GM23338 (cell line): ENCODE measurements at regions not wholly inside any gene's neighbourhood (a gene's known extent, or its start where the extent isn't known, plus 50 kb on each side); places are given as distances from the start of the nearest gene placed in this dataset.
A peak's percentile ranks its signal among the peaks of the same experiment; 100 is the strongest.

ENCODE experiments used
- ATAC-seq: fragments of 200-7000 bp; cut with Tn5 transposase; 3 replicates; pipeline ENCODE4 v1.9.1; 2020
- DNase-seq: peaks from one replicate; pipeline ENCODE4 v3.0.0-alpha.2; 2015; ENCODE audit warnings: low spot score
- H2AFZ ChIP-seq: fragments of 200-600 bp; sonication (generic); 2 replicates; pipeline ENCODE4 v1.8.0; 2016; ENCODE audit warnings: antibody characterized with exemption, mild to moderate bottlenecking, moderate library complexity
- H3F3A ChIP-seq: fragments of 200-600 bp; sonication (generic); replicated peaks from 2 replicates; pipeline ENCODE4 v1.8.0; 2017; ENCODE audit warnings: antibody characterized with exemption, mixed run types, low read depth
- H3K27ac ChIP-seq: fragments of 200-600 bp; sonication (generic); 2 replicates; pipeline ENCODE4 v1.6.1; 2016; ENCODE audit warnings: low read depth
- H3K27me3 ChIP-seq: fragments of 200-600 bp; sonication (generic); 2 replicates; pipeline ENCODE4 v1.8.0; 2016; ENCODE audit warnings: mild to moderate bottlenecking, mixed run types, moderate library complexity; ENCODE audit not compliant: insufficient read depth
- H3K36me3 ChIP-seq: fragments of 200-600 bp; sonication (generic); 2 replicates; pipeline ENCODE4 v1.8.0; 2016; ENCODE audit warnings: mild to moderate bottlenecking; ENCODE audit not compliant: insufficient read depth
- H3K4me1 ChIP-seq: fragments of 200-600 bp; sonication (generic); 2 replicates; pipeline ENCODE4 v1.8.0; 2016; ENCODE audit warnings: mild to moderate bottlenecking, moderate library complexity; ENCODE audit not compliant: insufficient read depth
- H3K4me2 ChIP-seq: fragments of 200-600 bp; sonication (generic); 2 replicates; pipeline ENCODE4 v1.7.1; 2017; ENCODE audit warnings: mixed run types
- H3K4me3 ChIP-seq: fragments of 200-600 bp; sonication (generic); 2 replicates; pipeline ENCODE4 v1.6.1; 2016; ENCODE audit warnings: mixed run types
- H3K79me2 ChIP-seq: fragments of 200-600 bp; sonication (generic); replicated peaks from 2 replicates; pipeline ENCODE4 v1.8.0; 2017; ENCODE audit warnings: mild to moderate bottlenecking; ENCODE audit not compliant: insufficient read depth
- H3K9me2 ChIP-seq: fragments of 200-600 bp; sonication (generic); 2 replicates; pipeline ENCODE4 v1.8.0; 2017; ENCODE audit not compliant: insufficient read depth
- H4K20me1 ChIP-seq: fragments of 200-600 bp; sonication (generic); replicated peaks from 2 replicates; pipeline ENCODE4 v1.8.0; 2017; ENCODE audit warnings: mild to moderate bottlenecking; ENCODE audit not compliant: insufficient read depth
- H3K27ac Mint-ChIP-seq: 2 replicates; pipeline ENCODE4 v1.8.0; 2020; ENCODE audit warnings: inconsistent platforms, mild to moderate bottlenecking, moderate library complexity, mixed read lengths
- H3K27me3 Mint-ChIP-seq: 3 replicates; pipeline ENCODE4 v1.8.0; 2022; ENCODE audit warnings: low read depth, mild to moderate bottlenecking, moderate library complexity, mixed read lengths, inconsistent platforms; ENCODE audit not compliant: insufficient read depth, poor library complexity
- H3K36me3 Mint-ChIP-seq: 3 replicates; pipeline ENCODE4 v1.8.0; 2021; ENCODE audit warnings: low read depth, mild to moderate bottlenecking, inconsistent platforms, moderate library complexity, mixed read lengths
- H3K4me1 Mint-ChIP-seq: 3 replicates; pipeline ENCODE4 v1.8.0; 2020; ENCODE audit warnings: mild to moderate bottlenecking, inconsistent platforms, mixed read lengths
- H3K4me3 Mint-ChIP-seq: 3 replicates; pipeline ENCODE4 v1.8.0; 2021; ENCODE audit warnings: moderate library complexity, mild to moderate bottlenecking, inconsistent platforms, mixed read lengths
- H3K9me3 Mint-ChIP-seq: 3 replicates; pipeline ENCODE4 v1.8.0; 2020; ENCODE audit warnings: moderate library complexity, mild to moderate bottlenecking, inconsistent platforms, mixed read lengths
- CREB1 ChIP-seq: fragments of 250-450 bp; sonication (Bioruptor Pico); IDR thresholded peaks from 2 replicates; pipeline ENCODE4 v1.5.0; 2020; ENCODE audit warnings: low read depth, mild to moderate bottlenecking, moderate library complexity
- CTCF ChIP-seq, 2 experiments: fragments of 200-600 bp in 1 of 2; sonication (generic) in 1 of 2; conservative IDR thresholded peaks; 2 replicates each; pipeline versions ENCODE4 v1.5.1 to v1.6.1; 2016 to 2017; ENCODE audit warnings: antibody characterized with exemption in 2 of 2, low read depth in 2 of 2, mild to moderate bottlenecking in 2 of 2, moderate library complexity in 1 of 2
- EZH2 ChIP-seq: fragments of 200-600 bp; sonication (generic); IDR thresholded peaks from one replicate; pipeline ENCODE4 v1.8.0; 2017; ENCODE audit warnings: antibody characterized with exemption, mild to moderate bottlenecking, low read depth; ENCODE audit not compliant: unreplicated experiment
- EZH2phosphoT487 ChIP-seq: fragments of 200-600 bp; sonication (generic); IDR thresholded peaks from one replicate; pipeline ENCODE4 v1.8.1; 2018; ENCODE audit warnings: antibody characterized with exemption; ENCODE audit not compliant: unreplicated experiment
- JUNB ChIP-seq: IDR thresholded peaks from one replicate; pipeline ENCODE4 v1.6.1; 2016; ENCODE audit warnings: antibody characterized with exemption; ENCODE audit not compliant: unreplicated experiment
- NANOG ChIP-seq: IDR thresholded peaks from 2 replicates; pipeline ENCODE4 v1.6.1; 2016; ENCODE audit warnings: antibody characterized with exemption, borderline replicate concordance
- POLR2AphosphoS5 ChIP-seq: IDR thresholded peaks from 2 replicates; pipeline ENCODE4 v1.6.1; 2016; ENCODE audit warnings: antibody characterized with exemption, low read depth
- REST ChIP-seq: IDR thresholded peaks from one replicate; pipeline ENCODE4 v1.6.1; 2018; ENCODE audit warnings: antibody characterized with exemption; ENCODE audit not compliant: unreplicated experiment
- STAT1 ChIP-seq: IDR thresholded peaks from one replicate; pipeline ENCODE4 v1.6.1; 2016; ENCODE audit warnings: antibody characterized with exemption; ENCODE audit not compliant: unreplicated experiment
- ZNF114 ChIP-seq: fragments of 250-450 bp; sonication (Bioruptor Pico); IDR thresholded peaks from 2 replicates; pipeline ENCODE4 v1.5.0; 2020; ENCODE audit warnings: mild to moderate bottlenecking, moderate library complexity
- ZNF331 ChIP-seq: fragments of 250-450 bp; sonication (Bioruptor Pico); IDR thresholded peaks from 2 replicates; pipeline ENCODE4 v1.5.0; 2020; ENCODE audit warnings: low read depth, mild to moderate bottlenecking, moderate library complexity
- ZNF462 ChIP-seq: fragments of 250-450 bp; sonication (Bioruptor Pico); IDR thresholded peaks from 2 replicates; pipeline ENCODE4 v1.5.0; 2020; ENCODE audit warnings: mild to moderate bottlenecking, moderate library complexity

- Histone ChIP-seq H3K4me3 (no peak overlapping the region), H3K4me1 (peaks cover 36% of the 10 kb centered on the region), H2AFZ (no peak overlapping the region), H3K79me2 (no peaks in the 10 kb centered on the region), H3K27ac (no peak overlapping the region), H3K4me2 (peak overlapping the region; percentile 27; the same call in 1 of the 2 replicates), H3F3A (no peaks in the 10 kb centered on the region), H3K27me3 (no peaks in the 10 kb centered on the region), H3K9me2 (peaks cover 5% of the 10 kb centered on the region; the same call in 1 of the 2 replicates), H4K20me1 (no peaks in the 10 kb centered on the region), H3K36me3 (no peaks in the 10 kb centered on the region)
- Mint-ChIP-seq H3K4me3 (no peak overlapping the region), H3K27ac (no peak overlapping the region), H3K36me3 (peaks cover 4% of the 10 kb centered on the region; the same call in 1 of the 3 replicates), H3K9me3 (peaks cover 20% of the 10 kb centered on the region), H3K4me1 (peaks cover 35% of the 10 kb centered on the region), H3K27me3 (peaks cover 6% of the 10 kb centered on the region)
- ATAC-seq, result peak; percentile 55
- no peak for DNase-seq
- TF ChIP-seq NANOG (no peak), EZH2 (no peak), STAT1 (no peak), REST (no peak), EZH2phosphoT487 (no peak), ZNF331 (no peak), POLR2AphosphoS5 (no peak), ZNF114 (CRISPR knock-in tag) (no peak), CREB1 (no peak), CTCF (conservative IDR thresholded peaks at IDR 0.05; ENCODE audit: low read depth in 2 of 2) (no peak), JUNB (no peak), ZNF462 (CRISPR knock-in tag) (no peak)
Measured at GRCh38 chr17:14781123-14781522, 480.2 kb downstream of the HS3ST3B1 start.
